Naive thymus-derived CD4-positive, alpha-beta T cell (primary cell): ENCODE measurements at regions not wholly inside any gene's neighbourhood (a gene's known extent, or its start where the extent isn't known, plus 50 kb on each side); places are given as distances from the start of the nearest gene placed in this dataset.

Experiments
- ATAC-seq: fragments of 150-1000 bp; cut with Tn5 transposase; 2 replicates; pipeline ENCODE4 v1.10.0; 2021; ENCODE audit warnings: mild to moderate bottlenecking, moderate library complexity
- CTCF ChIA-PET: fragments of 350-600 bp; sonication (Branson Sonifier 250); formaldehyde crosslinking; loops from one replicate; lab custom pipeline; 2021; ENCODE audit warnings: antibody characterized with exemption; lab: Charles Lee
- POLR2A ChIA-PET: fragments of 350-600 bp; sonication (Branson Sonifier 250); formaldehyde crosslinking; loops from one replicate; lab custom pipeline; 2021; ENCODE audit warnings: antibody characterized with exemption, inconsistent platforms; lab: Charles Lee
- DNase-seq, 9 donors: peaks; one replicate each; pipeline versions ENCODE4 v3.0.0 to v3.0.0-alpha.2; 2020 to 2022; ENCODE audit warnings: mixed read lengths in 1 of 9
- H3K27ac ChIP-seq: one replicate; pipeline ENCODE4 v1.7.0; 2013; ENCODE audit warnings: mild to moderate bottlenecking, low read depth, low read length, moderate library complexity
- H3K27me3 ChIP-seq, 2 donors: one replicate each; pipeline ENCODE4 v1.7.0; 2013; ENCODE audit warnings: low read length in 2 of 2, mild to moderate bottlenecking in 2 of 2, moderate library complexity in 2 of 2; ENCODE audit not compliant: control insufficient read depth in 2 of 2, insufficient read depth in 2 of 2
- H3K36me3 ChIP-seq, 3 experiments: 1 replicate in 2 of 3; 2 replicates in 1 of 3; pipeline ENCODE4 v1.7.0; 2013; ENCODE audit warnings: low read length in 3 of 3, mild to moderate bottlenecking in 3 of 3, moderate library complexity in 1 of 3; ENCODE audit not compliant: insufficient read depth in 3 of 3, control insufficient read depth in 2 of 3
- H3K4me1 ChIP-seq, 2 donors: one replicate each; pipeline ENCODE4 v1.7.0; 2013; ENCODE audit warnings: low read length in 2 of 2, mild to moderate bottlenecking in 2 of 2, moderate library complexity in 1 of 2; ENCODE audit not compliant: control insufficient read depth in 2 of 2, insufficient read depth in 2 of 2
- H3K4me3 ChIP-seq: 2 replicates; pipeline ENCODE4 v1.7.0; 2013; ENCODE audit warnings: mild to moderate bottlenecking, low read length
- H3K9me3 ChIP-seq, 3 experiments: 1 replicate in 2 of 3; 2 replicates in 1 of 3; pipeline ENCODE4 v1.7.0; 2013; ENCODE audit warnings: low read length in 3 of 3; ENCODE audit not compliant: control insufficient read depth in 2 of 3
- H3K27ac Mint-ChIP-seq, 9 donors: one replicate each; pipeline ENCODE4 v1.8.0; 2020 to 2022; ENCODE audit warnings: mixed read lengths in 9 of 9, mild to moderate bottlenecking in 8 of 9, moderate library complexity in 5 of 9, inconsistent platforms in 2 of 9
- H3K27me3 Mint-ChIP-seq, 5 donors: one replicate each; pipeline ENCODE4 v1.8.0; 2021 to 2022; ENCODE audit warnings: mixed read lengths in 5 of 5, mild to moderate bottlenecking in 1 of 5
- H3K36me3 Mint-ChIP-seq, 5 donors: one replicate each; pipeline ENCODE4 v1.8.0; 2020 to 2022; ENCODE audit warnings: mixed read lengths in 5 of 5, mild to moderate bottlenecking in 3 of 5, inconsistent platforms in 1 of 5
- H3K4me1 Mint-ChIP-seq, 7 donors: one replicate each; pipeline ENCODE4 v1.8.0; 2020 to 2022; ENCODE audit warnings: mixed read lengths in 7 of 7, mild to moderate bottlenecking in 3 of 7, inconsistent platforms in 1 of 7
- H3K4me3 Mint-ChIP-seq, 10 donors: one replicate each; pipeline ENCODE4 v1.8.0; 2020 to 2022; ENCODE audit warnings: mild to moderate bottlenecking in 10 of 10, mixed read lengths in 10 of 10, moderate library complexity in 6 of 10, inconsistent platforms in 2 of 10
- H3K9me3 Mint-ChIP-seq, 11 donors: one replicate each; pipeline ENCODE4 v1.8.0; 2020 to 2022; ENCODE audit warnings: mixed read lengths in 11 of 11, mild to moderate bottlenecking in 4 of 11, inconsistent platforms in 1 of 11, moderate library complexity in 1 of 11
- intact Hi-C, 2 donors: fragments of 100-400 bp; cut with micrococcal nuclease; formaldehyde crosslinking; loops; one replicate each; pipeline ENCODE4 v1.15.1; 2023

- POLR2A ChIA-PET, result no interaction called here
- DNase-seq (no peak), ATAC-seq (no peak)
- Mint-ChIP-seq H3K4me3 (no peak overlapping the region), H3K27me3 (peaks cover 0 to 29% (median 25%) of the 10 kb centered on the region in 5 donors), H3K27ac (no peak overlapping the region), H3K9me3 (peaks cover 0 to 6% (median 0%) of the 10 kb centered on the region in 11 donors), H3K36me3 (peaks cover 0 to 4% (median 0%) of the 10 kb centered on the region in 5 donors), H3K4me1 (no peaks in the 10 kb centered on the region)
- no peaks in the 10 kb centered on the region for H3K27me3 ChIP-seq
- H3K27ac ChIP-seq, result no peak overlapping the region
- CTCF ChIA-PET, result no interaction called here
- intact Hi-C loops, result no loop called here
- H3K9me3 ChIP-seq, result no peaks in the 10 kb centered on the region
- no peak overlapping the region for H3K4me3 ChIP-seq
- H3K4me1 ChIP-seq, result no peaks in the 10 kb centered on the region
- no peaks in the 10 kb centered on the region for H3K36me3 ChIP-seq
These were observed 373.7 kb upstream of the SMIM21 start for GRCh38 chr18:75801178-75801577.

GRCh38 chr18:75800331-75800648 is 372.8 kb upstream of the SMIM21 start:
- CTCF ChIA-PET, result no interaction called here

GRCh38 chr18:75799449-75800330 is 372.2 kb upstream of the SMIM21 start:
- intact Hi-C loops, result no loop called here
- ChIA-PET POLR2A (no interaction called here), CTCF (no interaction called here)
- peaks cover 0 to 9% (median 0%) of the 10 kb centered on the region in 11 donors for H3K9me3 Mint-ChIP-seq
- H3K4me1 Mint-ChIP-seq, result no peaks in the 10 kb centered on the region
- no peak overlapping the region for H3K27ac ChIP-seq
- H3K4me1 ChIP-seq, result no peaks in the 10 kb centered on the region
- no peak overlapping the region for H3K4me3 ChIP-seq
- H3K27ac Mint-ChIP-seq, result no peak overlapping the region
- peaks cover 0 to 25% (median 22%) of the 10 kb centered on the region in 5 donors for H3K27me3 Mint-ChIP-seq
- H3K27me3 ChIP-seq, result no peaks in the 10 kb centered on the region
- H3K4me3 Mint-ChIP-seq, result no peak overlapping the region
- peaks cover 0 to 4% (median 0%) of the 10 kb centered on the region in 5 donors for H3K36me3 Mint-ChIP-seq
- ATAC-seq (no peak), DNase-seq (no peak)
- H3K9me3 ChIP-seq, result no peaks in the 10 kb centered on the region
- no peaks in the 10 kb centered on the region for H3K36me3 ChIP-seq

More at GRCh38 chr18:75800331-75800648, 372.8 kb upstream of the SMIM21 start:
- H3K4me1 ChIP-seq, result no peaks in the 10 kb centered on the region
- Mint-ChIP-seq H3K27me3 (peaks cover 0 to 29% (median 25%) of the 10 kb centered on the region in 5 donors), H3K4me3 (no peak overlapping the region), H3K4me1 (no peaks in the 10 kb centered on the region), H3K27ac (no peak overlapping the region), H3K36me3 (peaks cover 0 to 4% (median 0%) of the 10 kb centered on the region in 5 donors), H3K9me3 (peaks cover 0 to 9% (median 0%) of the 10 kb centered on the region in 11 donors)
- intact Hi-C loops, result no loop called here
- H3K27ac ChIP-seq, result no peak overlapping the region
- ATAC-seq (no peak), DNase-seq (no peak)
- H3K36me3 ChIP-seq, result no peaks in the 10 kb centered on the region
- H3K9me3 ChIP-seq, result no peaks in the 10 kb centered on the region
- H3K4me3 ChIP-seq, result no peak overlapping the region
- POLR2A ChIA-PET, result no interaction called here
- no peaks in the 10 kb centered on the region for H3K27me3 ChIP-seq

GRCh38 chr18:75797046-75797445 is 369.5 kb upstream of the SMIM21 start:
- H3K4me1 Mint-ChIP-seq, result no peaks in the 10 kb centered on the region
- no peak overlapping the region for H3K4me3 Mint-ChIP-seq
- CTCF ChIA-PET, result no interaction called here
- no peaks in the 10 kb centered on the region for H3K27me3 ChIP-seq
- POLR2A ChIA-PET, result no interaction called here
- ATAC-seq (no peak), DNase-seq (no peak)
- no peak overlapping the region for H3K27ac ChIP-seq
- no peaks in the 10 kb centered on the region for H3K9me3 ChIP-seq
- H3K27me3 Mint-ChIP-seq, result peaks cover 0 to 29% (median 15%) of the 10 kb centered on the region in 5 donors
- intact Hi-C loops, result no loop called here
- H3K4me3 ChIP-seq, result no peak overlapping the region
- H3K36me3 Mint-ChIP-seq, result peaks cover 0 to 7% (median 0%) of the 10 kb centered on the region in 5 donors
- H3K9me3 Mint-ChIP-seq, result peaks cover 0 to 16% (median 5%) of the 10 kb centered on the region in 11 donors
- H3K4me1 ChIP-seq, result no peaks in the 10 kb centered on the region
- H3K27ac Mint-ChIP-seq, result no peak overlapping the region
- no peaks in the 10 kb centered on the region for H3K36me3 ChIP-seq

GRCh38 chr18:75790796-75791195 is 363.3 kb upstream of the SMIM21 start:
- Histone ChIP-seq H3K27ac (no peak overlapping the region), H3K4me1 (no peaks in the 10 kb centered on the region), H3K4me3 (no peak overlapping the region), H3K9me3 (no peaks in the 10 kb centered on the region), H3K36me3 (no peaks in the 10 kb centered on the region), H3K27me3 (no peaks in the 10 kb centered on the region)
- ChIA-PET POLR2A (no interaction called here), CTCF (no interaction called here)
- Mint-ChIP-seq H3K9me3 (peaks cover 0 to 20% (median 4%) of the 10 kb centered on the region in 11 donors), H3K4me1 (no peaks in the 10 kb centered on the region), H3K4me3 (no peak overlapping the region), H3K36me3 (peaks cover 0 to 3% (median 0%) of the 10 kb centered on the region in 5 donors), H3K27ac (no peak overlapping the region), H3K27me3 (peaks cover 0 to 42% (median 17%) of the 10 kb centered on the region in 5 donors)
- intact Hi-C loops, result no loop called here
- no peak for DNase-seq
- no peak for ATAC-seq

- no peaks in the 10 kb centered on the region for H3K36me3 ChIP-seq
- no peak overlapping the region for H3K4me3 ChIP-seq
- Mint-ChIP-seq H3K4me1 (no peaks in the 10 kb centered on the region), H3K27me3 (peaks cover 0 to 49% (median 24%) of the 10 kb centered on the region in 5 donors), H3K9me3 (peaks cover 0 to 20% (median 6%) of the 10 kb centered on the region in 11 donors), H3K4me3 (no peak overlapping the region), H3K36me3 (peaks cover 0 to 3% (median 0%) of the 10 kb centered on the region in 5 donors), H3K27ac (no peak overlapping the region)
- H3K27ac ChIP-seq, result no peak overlapping the region
- H3K4me1 ChIP-seq, result no peaks in the 10 kb centered on the region
- H3K27me3 ChIP-seq, result no peaks in the 10 kb centered on the region
- intact Hi-C loops, result no loop called here
- no peaks in the 10 kb centered on the region for H3K9me3 ChIP-seq
- POLR2A ChIA-PET, result no interaction called here
- no peak for ATAC-seq
- DNase-seq, result no peak
- CTCF ChIA-PET, result no interaction called here
These were observed 362.6 kb upstream of the SMIM21 start for GRCh38 chr18:75790111-75790510.

GRCh38 chr18:75785834-75786233 is 358.3 kb upstream of the SMIM21 start:
- Mint-ChIP-seq H3K36me3 (no peaks in the 10 kb centered on the region), H3K9me3 (peaks cover 0 to 6% (median 0%) of the 10 kb centered on the region in 11 donors), H3K27ac (no peak overlapping the region), H3K4me1 (peaks cover 0 to 2% (median 0%) of the 10 kb centered on the region in 7 donors), H3K27me3 (peaks cover 0 to 66% (median 32%) of the 10 kb centered on the region in 5 donors), H3K4me3 (no peak overlapping the region)
- no peaks in the 10 kb centered on the region for H3K9me3 ChIP-seq
- intact Hi-C loops, result no loop called here
- H3K36me3 ChIP-seq, result no peaks in the 10 kb centered on the region
- no peaks in the 10 kb centered on the region for H3K27me3 ChIP-seq
- H3K27ac ChIP-seq, result no peak overlapping the region
- DNase-seq (no peak), ATAC-seq (no peak)
- ChIA-PET CTCF (no interaction called here), POLR2A (no interaction called here)
- no peaks in the 10 kb centered on the region for H3K4me1 ChIP-seq
- no peak overlapping the region for H3K4me3 ChIP-seq
